ENCODE measurements at regions not wholly inside any gene's neighbourhood (a gene's known extent, or its start where the extent isn't known, plus 50 kb on each side); places are given as distances from the start of the nearest gene placed in this dataset.

DNA sequence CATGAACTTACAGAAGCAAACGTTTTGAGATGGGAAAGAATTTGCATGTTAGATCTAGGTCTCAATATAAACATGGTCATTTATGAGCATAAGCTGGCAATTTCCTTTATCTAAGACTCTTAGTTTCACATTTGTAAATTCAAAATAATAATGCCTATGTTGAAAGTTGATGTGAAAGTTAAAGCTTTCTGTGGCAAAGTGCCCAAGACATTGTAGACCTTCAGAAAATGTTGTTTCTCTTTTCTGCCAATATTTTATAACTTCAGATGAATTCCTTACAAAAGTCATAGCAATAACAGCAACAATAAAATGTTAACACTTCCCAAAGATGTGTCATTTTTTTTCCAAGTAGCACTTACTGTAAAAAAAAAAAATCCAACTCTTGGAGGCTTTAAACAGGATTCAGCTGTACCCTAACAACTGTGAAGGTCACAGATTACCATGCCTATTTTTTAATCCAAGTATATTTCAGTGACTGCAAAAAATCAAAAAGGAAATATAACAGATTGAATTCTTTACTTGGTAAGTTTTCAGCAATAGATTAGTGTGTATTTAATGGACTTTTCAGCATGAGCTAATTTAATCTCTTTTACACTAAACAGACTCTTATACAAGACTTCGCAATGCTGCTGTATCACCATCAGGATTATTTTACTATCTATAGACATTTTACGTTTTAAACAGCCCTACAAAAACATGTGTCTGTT, 206.5 kb upstream of the PDE5A start:
- no peak for DNase-seq (ENCODE audit: low spot score)
- Histone ChIP-seq H3K9ac (ENCODE audit: low read depth in 1 of 2, low read length in 2 of 2) (no peak overlapping the region), H3K27ac (ENCODE audit: low read depth in 1 of 2, low read length in 2 of 2) (no peak overlapping the region), H3K27me3 (ENCODE audit: control insufficient read depth in 4 of 4, insufficient read depth in 4 of 4, low read length in 3 of 4) (no peaks in the 10 kb centered on the region), H3K36me3 (ENCODE audit: control insufficient read depth in 4 of 4, insufficient read depth in 3 of 4, low read depth in 1 of 4, low read length in 3 of 4) (no peaks in the 10 kb centered on the region), H3K4me3 (ENCODE audit: low read depth in 1 of 3, low read length in 3 of 3) (no peak overlapping the region), H3K4me1 (ENCODE audit: control insufficient read depth in 4 of 4, insufficient read depth in 4 of 4, low read length in 3 of 4) (no peaks in the 10 kb centered on the region), H3K9me3 (ENCODE audit: control insufficient read depth in 4 of 4, low read length in 3 of 4) (no peaks in the 10 kb centered on the region)
- TF ChIP-seq TAF1 (conservative IDR thresholded peaks at IDR 0.05) (no peak), EGR1 (IDR thresholded peaks at IDR 0.05; ENCODE audit: low read depth in 2 of 2) (no peak), JUND (IDR thresholded peaks at IDR 0.05) (no peak), YY1 (IDR thresholded peaks at IDR 0.05) (no peak), RAD21 (IDR thresholded peaks at IDR 0.05) (no peak)
- TF ChIP-seq, protein P1, sequence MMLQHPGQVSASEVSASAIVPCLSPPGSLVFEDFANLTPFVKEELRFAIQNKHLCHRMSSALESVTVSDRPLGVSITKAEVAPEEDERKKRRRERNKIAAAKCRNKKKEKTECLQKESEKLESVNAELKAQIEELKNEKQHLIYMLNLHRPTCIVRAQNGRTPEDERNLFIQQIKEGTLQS (IDR thresholded peaks at IDR 0.05): no peak
- TF ChIP-seq, protein P2, sequence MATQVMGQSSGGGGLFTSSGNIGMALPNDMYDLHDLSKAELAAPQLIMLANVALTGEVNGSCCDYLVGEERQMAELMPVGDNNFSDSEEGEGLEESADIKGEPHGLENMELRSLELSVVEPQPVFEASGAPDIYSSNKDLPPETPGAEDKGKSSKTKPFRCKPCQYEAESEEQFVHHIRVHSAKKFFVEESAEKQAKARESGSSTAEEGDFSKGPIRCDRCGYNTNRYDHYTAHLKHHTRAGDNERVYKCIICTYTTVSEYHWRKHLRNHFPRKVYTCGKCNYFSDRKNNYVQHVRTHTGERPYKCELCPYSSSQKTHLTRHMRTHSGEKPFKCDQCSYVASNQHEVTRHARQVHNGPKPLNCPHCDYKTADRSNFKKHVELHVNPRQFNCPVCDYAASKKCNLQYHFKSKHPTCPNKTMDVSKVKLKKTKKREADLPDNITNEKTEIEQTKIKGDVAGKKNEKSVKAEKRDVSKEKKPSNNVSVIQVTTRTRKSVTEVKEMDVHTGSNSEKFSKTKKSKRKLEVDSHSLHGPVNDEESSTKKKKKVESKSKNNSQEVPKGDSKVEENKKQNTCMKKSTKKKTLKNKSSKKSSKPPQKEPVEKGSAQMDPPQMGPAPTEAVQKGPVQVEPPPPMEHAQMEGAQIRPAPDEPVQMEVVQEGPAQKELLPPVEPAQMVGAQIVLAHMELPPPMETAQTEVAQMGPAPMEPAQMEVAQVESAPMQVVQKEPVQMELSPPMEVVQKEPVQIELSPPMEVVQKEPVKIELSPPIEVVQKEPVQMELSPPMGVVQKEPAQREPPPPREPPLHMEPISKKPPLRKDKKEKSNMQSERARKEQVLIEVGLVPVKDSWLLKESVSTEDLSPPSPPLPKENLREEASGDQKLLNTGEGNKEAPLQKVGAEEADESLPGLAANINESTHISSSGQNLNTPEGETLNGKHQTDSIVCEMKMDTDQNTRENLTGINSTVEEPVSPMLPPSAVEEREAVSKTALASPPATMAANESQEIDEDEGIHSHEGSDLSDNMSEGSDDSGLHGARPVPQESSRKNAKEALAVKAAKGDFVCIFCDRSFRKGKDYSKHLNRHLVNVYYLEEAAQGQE (IDR thresholded peaks at IDR 0.05): no peak
- TF ChIP-seq, protein P3, sequence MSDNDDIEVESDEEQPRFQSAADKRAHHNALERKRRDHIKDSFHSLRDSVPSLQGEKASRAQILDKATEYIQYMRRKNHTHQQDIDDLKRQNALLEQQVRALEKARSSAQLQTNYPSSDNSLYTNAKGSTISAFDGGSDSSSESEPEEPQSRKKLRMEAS (IDR thresholded peaks at IDR 0.05): no peak
- WGBS: 45% methylated on average over 3 of the region's 3 CpGs

DNA sequence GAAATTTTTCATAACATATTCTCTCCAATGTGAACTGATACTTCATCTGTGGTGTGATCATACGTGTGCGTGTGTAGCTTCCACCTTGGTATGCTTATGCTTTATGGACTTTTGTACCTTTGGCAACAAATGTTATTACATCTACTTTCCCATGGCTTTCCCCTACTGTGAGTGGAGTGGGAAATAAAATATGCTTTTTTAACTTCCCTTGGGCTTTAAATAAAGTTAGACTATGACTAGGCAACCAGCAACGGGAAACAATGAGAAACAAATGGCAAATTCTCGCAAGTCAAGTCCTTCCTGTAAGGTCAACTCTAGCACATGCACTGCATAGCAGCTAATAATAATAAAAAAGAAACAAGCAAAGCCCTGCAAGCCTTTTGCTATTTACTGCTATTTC, 205.0 kb upstream of the PDE5A start:
- DNase-seq (ENCODE audit: low spot score): no peak

More for the DNA sequence above, 205.0 kb upstream of the PDE5A start:
- no peak for TF ChIP-seq HNF4G (IDR thresholded peaks at IDR 0.05)
- TF ChIP-seq, protein P4, sequence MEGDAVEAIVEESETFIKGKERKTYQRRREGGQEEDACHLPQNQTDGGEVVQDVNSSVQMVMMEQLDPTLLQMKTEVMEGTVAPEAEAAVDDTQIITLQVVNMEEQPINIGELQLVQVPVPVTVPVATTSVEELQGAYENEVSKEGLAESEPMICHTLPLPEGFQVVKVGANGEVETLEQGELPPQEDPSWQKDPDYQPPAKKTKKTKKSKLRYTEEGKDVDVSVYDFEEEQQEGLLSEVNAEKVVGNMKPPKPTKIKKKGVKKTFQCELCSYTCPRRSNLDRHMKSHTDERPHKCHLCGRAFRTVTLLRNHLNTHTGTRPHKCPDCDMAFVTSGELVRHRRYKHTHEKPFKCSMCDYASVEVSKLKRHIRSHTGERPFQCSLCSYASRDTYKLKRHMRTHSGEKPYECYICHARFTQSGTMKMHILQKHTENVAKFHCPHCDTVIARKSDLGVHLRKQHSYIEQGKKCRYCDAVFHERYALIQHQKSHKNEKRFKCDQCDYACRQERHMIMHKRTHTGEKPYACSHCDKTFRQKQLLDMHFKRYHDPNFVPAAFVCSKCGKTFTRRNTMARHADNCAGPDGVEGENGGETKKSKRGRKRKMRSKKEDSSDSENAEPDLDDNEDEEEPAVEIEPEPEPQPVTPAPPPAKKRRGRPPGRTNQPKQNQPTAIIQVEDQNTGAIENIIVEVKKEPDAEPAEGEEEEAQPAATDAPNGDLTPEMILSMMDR (IDR thresholded peaks at IDR 0.05; ENCODE audit: low read depth, low read length, missing input control): no peak
- TF ChIP-seq, protein P5, sequence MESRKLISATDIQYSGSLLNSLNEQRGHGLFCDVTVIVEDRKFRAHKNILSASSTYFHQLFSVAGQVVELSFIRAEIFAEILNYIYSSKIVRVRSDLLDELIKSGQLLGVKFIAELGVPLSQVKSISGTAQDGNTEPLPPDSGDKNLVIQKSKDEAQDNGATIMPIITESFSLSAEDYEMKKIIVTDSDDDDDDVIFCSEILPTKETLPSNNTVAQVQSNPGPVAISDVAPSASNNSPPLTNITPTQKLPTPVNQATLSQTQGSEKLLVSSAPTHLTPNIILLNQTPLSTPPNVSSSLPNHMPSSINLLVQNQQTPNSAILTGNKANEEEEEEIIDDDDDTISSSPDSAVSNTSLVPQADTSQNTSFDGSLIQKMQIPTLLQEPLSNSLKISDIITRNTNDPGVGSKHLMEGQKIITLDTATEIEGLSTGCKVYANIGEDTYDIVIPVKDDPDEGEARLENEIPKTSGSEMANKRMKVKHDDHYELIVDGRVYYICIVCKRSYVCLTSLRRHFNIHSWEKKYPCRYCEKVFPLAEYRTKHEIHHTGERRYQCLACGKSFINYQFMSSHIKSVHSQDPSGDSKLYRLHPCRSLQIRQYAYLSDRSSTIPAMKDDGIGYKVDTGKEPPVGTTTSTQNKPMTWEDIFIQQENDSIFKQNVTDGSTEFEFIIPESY (IDR thresholded peaks at IDR 0.05): no peak
- TF ChIP-seq, protein P2 (IDR thresholded peaks at IDR 0.05): no peak
- no peak for TF ChIP-seq FOXA2 (IDR thresholded peaks at IDR 0.05)
- no peak for TF ChIP-seq TAF1 (conservative IDR thresholded peaks at IDR 0.05)
- TF ChIP-seq, protein P3 (IDR thresholded peaks at IDR 0.05): no peak
- TF ChIP-seq JUND (IDR thresholded peaks at IDR 0.05): no peak
- TF ChIP-seq NR2F2 (IDR thresholded peaks at IDR 0.05): no peak
- no peak for TF ChIP-seq SP1 (IDR thresholded peaks at IDR 0.05)
- TF ChIP-seq GABPA (IDR thresholded peaks at IDR 0.05 in 1 of 2, conservative IDR thresholded peaks at IDR 0.05 in 1 of 2): no peak
- TF ChIP-seq RAD21 (IDR thresholded peaks at IDR 0.05): no peak
- no peak for TF ChIP-seq EGR1 (IDR thresholded peaks at IDR 0.05; ENCODE audit: low read depth in 2 of 2)
- TF ChIP-seq, protein P1 (IDR thresholded peaks at IDR 0.05): no peak
- TF ChIP-seq RXRA (IDR thresholded peaks at IDR 0.05): no peak
- H3K4me3 ChIP-seq (ENCODE audit: low read depth in 1 of 3, low read length in 3 of 3): no peak overlapping the region
- H3K4me1 ChIP-seq (ENCODE audit: control insufficient read depth in 4 of 4, insufficient read depth in 4 of 4, low read length in 3 of 4): no peaks in the 10 kb centered on the region
- no peak overlapping the region for H3K9ac ChIP-seq (ENCODE audit: low read depth in 1 of 2, low read length in 2 of 2)
- H3K9me3 ChIP-seq (ENCODE audit: control insufficient read depth in 4 of 4, low read length in 3 of 4): no peaks in the 10 kb centered on the region
- H3K36me3 ChIP-seq (ENCODE audit: control insufficient read depth in 4 of 4, insufficient read depth in 3 of 4, low read depth in 1 of 4, low read length in 3 of 4): no peaks in the 10 kb centered on the region
- H3K27me3 ChIP-seq (ENCODE audit: control insufficient read depth in 4 of 4, insufficient read depth in 4 of 4, low read length in 3 of 4): no peaks in the 10 kb centered on the region
- 84% methylated on average over 4 of the region's 4 CpGs for WGBS
- H3K27ac ChIP-seq (ENCODE audit: low read depth in 1 of 2, low read length in 2 of 2): no peak overlapping the region
